Breast epithelium (tissue), 4 donors: ENCODE measurements at regions not wholly inside any gene's neighbourhood (a gene's known extent, or its start where the extent isn't known, plus 50 kb on each side); places are given as distances from the start of the nearest gene placed in this dataset.

Experiments used
- DNase-seq, 2 donors: peaks; one replicate each; pipeline ENCODE4 v3.0.0-alpha.2; 2019; ENCODE audit warnings: low spot score in 2 of 2
- H3K27ac ChIP-seq, 2 donors: fragments of 200-600 bp; sonication (generic) in 1 of 2; one replicate each; pipeline ENCODE4 v1.5.1; 2016 to 2019; ENCODE audit warnings: mild to moderate bottlenecking in 1 of 2
- H3K27me3 ChIP-seq, 2 donors: fragments of 200-600 bp; sonication (generic) in 1 of 2; one replicate each; pipeline versions ENCODE4 v1.5.1 to v1.6.0; 2017 to 2019; ENCODE audit warnings: control low read depth in 1 of 2, mild to moderate bottlenecking in 1 of 2
- H3K36me3 ChIP-seq: fragments of 200-600 bp; one replicate; pipeline ENCODE4 v1.5.1; 2019
- H3K4me1 ChIP-seq, 2 donors: fragments of 200-600 bp; sonication (generic); one replicate each; pipeline ENCODE4 v1.5.1; 2016 to 2019; ENCODE audit warnings: control low read depth in 1 of 2
- H3K4me3 ChIP-seq, 3 donors: fragments of 200-600 bp; sonication (generic); 1 replicate in 2 of 3; 2 replicates in 1 of 3; pipeline ENCODE4 v1.5.1; 2016 to 2019; ENCODE audit warnings: mild to moderate bottlenecking in 3 of 3, moderate library complexity in 2 of 3
- H3K9me3 ChIP-seq, 2 donors: fragments of 200-600 bp; sonication (generic) in 1 of 2; one replicate each; pipeline ENCODE4 v1.5.1; 2016 to 2019; ENCODE audit warnings: control low read depth in 1 of 2
- POLR2A ChIP-seq: fragments of 450-650 bp; IDR thresholded peaks from one replicate; pipeline ENCODE4 v1.6.1; 2016; ENCODE audit warnings: antibody characterized with exemption, mild to moderate bottlenecking, moderate library complexity
- POLR2AphosphoS5 ChIP-seq, 3 donors: sonication (generic); formaldehyde crosslinking; IDR thresholded peaks; one replicate each; pipeline ENCODE4 v1.6.1; 2017; ENCODE audit warnings: antibody characterized with exemption in 3 of 3
- intact Hi-C: fragments of 100-400 bp; cut with DNase I; formaldehyde crosslinking; loops from one replicate; pipeline ENCODE4 v1.15.1; 2023; ENCODE audit warnings: low total_unique reads
- TF ChIP-seq, protein P1 (sequence below), 3 donors: fragments of 450-650 bp; IDR thresholded peaks; one replicate each; pipeline ENCODE4 v1.5.1; 2016 to 2017; ENCODE audit warnings: antibody characterized with exemption in 3 of 3, mild to moderate bottlenecking in 3 of 3, moderate library complexity in 3 of 3

DNA sequence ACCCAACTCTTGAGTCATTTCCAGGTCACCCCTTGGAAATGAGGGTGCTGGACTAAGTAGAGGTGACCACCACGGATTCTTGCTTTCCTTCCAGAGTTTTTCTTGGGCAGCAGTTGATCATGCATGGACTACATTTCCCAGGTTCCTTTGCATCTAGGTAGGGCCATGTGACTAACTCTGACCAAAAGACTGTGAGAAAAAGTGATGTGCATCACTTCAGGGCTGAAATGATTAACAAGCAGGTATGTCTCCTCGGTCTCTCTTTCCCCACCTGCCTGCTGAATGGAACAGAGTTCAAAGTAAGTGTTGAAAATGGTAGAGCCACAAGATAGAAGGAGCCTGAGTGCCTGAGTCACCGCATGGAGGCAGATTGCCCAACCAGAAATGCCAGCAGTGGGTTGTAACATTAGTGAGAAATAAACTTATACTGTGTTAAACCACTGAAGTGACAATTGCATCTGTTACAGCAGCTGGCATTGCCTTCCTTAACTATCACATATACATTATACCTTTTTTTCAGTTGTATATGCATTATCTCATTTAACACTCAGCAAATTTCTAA, 113.5 kb downstream of the MN1 start:
- Histone ChIP-seq H3K4me3 (no peak overlapping the region), H3K4me1 (no peaks in the 10 kb centered on the region), H3K27ac (no peak overlapping the region), H3K36me3 (no peaks in the 10 kb centered on the region), H3K9me3 (no peaks in the 10 kb centered on the region), H3K27me3 (no peaks in the 10 kb centered on the region)
- intact Hi-C loops, result no loop called here
- TF ChIP-seq POLR2A, result no peak
- no peak for TF ChIP-seq POLR2AphosphoS5 (IDR thresholded peaks at IDR 0.05)
- TF ChIP-seq, protein P1, sequence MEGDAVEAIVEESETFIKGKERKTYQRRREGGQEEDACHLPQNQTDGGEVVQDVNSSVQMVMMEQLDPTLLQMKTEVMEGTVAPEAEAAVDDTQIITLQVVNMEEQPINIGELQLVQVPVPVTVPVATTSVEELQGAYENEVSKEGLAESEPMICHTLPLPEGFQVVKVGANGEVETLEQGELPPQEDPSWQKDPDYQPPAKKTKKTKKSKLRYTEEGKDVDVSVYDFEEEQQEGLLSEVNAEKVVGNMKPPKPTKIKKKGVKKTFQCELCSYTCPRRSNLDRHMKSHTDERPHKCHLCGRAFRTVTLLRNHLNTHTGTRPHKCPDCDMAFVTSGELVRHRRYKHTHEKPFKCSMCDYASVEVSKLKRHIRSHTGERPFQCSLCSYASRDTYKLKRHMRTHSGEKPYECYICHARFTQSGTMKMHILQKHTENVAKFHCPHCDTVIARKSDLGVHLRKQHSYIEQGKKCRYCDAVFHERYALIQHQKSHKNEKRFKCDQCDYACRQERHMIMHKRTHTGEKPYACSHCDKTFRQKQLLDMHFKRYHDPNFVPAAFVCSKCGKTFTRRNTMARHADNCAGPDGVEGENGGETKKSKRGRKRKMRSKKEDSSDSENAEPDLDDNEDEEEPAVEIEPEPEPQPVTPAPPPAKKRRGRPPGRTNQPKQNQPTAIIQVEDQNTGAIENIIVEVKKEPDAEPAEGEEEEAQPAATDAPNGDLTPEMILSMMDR (IDR thresholded peaks at IDR 0.05), result no peak
- DNase-seq, result no peak

DNA sequence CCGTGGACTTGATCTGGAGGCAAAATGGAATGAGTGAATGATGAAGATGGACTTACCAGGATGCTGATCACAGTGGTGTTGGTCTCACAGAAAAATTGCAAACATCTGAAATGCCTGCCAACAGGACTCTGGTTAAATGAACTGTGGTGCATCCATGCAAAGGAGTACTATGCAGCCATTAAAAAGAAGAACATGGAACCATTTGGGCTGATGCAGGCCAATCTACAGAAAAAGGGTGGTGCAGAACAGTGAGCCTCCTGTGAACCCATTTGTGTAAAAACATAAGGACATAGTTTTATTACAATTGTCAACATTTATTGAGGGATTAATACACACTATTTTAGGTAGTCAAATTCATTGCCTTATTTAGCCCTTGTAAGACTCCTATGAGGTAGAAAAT, 111.9 kb downstream of the MN1 start:
- H3K27ac ChIP-seq, result no peak overlapping the region
- H3K36me3 ChIP-seq, result no peaks in the 10 kb centered on the region
- TF ChIP-seq POLR2A (no peak), POLR2AphosphoS5 (IDR thresholded peaks at IDR 0.05) (no peak)
- TF ChIP-seq, protein P1 (IDR thresholded peaks at IDR 0.05), result no peak
- no peaks in the 10 kb centered on the region for H3K27me3 ChIP-seq
- no peaks in the 10 kb centered on the region for H3K9me3 ChIP-seq
- intact Hi-C loops, result no loop called here
- DNase-seq, result no peak
- H3K4me3 ChIP-seq, result no peak overlapping the region
- no peaks in the 10 kb centered on the region for H3K4me1 ChIP-seq

GRCh38 chr22:27690599-27690998, 111.0 kb downstream of the MN1 start:
- Histone ChIP-seq H3K4me3 (no peak overlapping the region), H3K36me3 (no peaks in the 10 kb centered on the region), H3K27me3 (no peaks in the 10 kb centered on the region), H3K4me1 (no peaks in the 10 kb centered on the region), H3K27ac (no peak overlapping the region), H3K9me3 (no peaks in the 10 kb centered on the region)
- no peak for TF ChIP-seq POLR2AphosphoS5 (IDR thresholded peaks at IDR 0.05)
- TF ChIP-seq, protein P1 (IDR thresholded peaks at IDR 0.05), result no peak
- no peak for TF ChIP-seq POLR2A
- intact Hi-C loops, result no loop called here
- DNase-seq, result no peak

GRCh38 chr22:27692243-27692642, 109.3 kb downstream of the MN1 start:
- Histone ChIP-seq H3K27ac (no peak overlapping the region), H3K36me3 (no peaks in the 10 kb centered on the region), H3K4me3 (no peak overlapping the region), H3K27me3 (no peaks in the 10 kb centered on the region), H3K9me3 (peaks cover 0 to under 1% of the 10 kb centered on the region in 2 donors), H3K4me1 (no peaks in the 10 kb centered on the region)
- TF ChIP-seq POLR2A (no peak), POLR2AphosphoS5 (IDR thresholded peaks at IDR 0.05) (no peak)
- TF ChIP-seq, protein P1 (IDR thresholded peaks at IDR 0.05), result no peak
- intact Hi-C loops, result no loop called here
- no peak for DNase-seq

GRCh38 chr22:27695925-27696324, 105.6 kb downstream of the MN1 start:
- no peak for DNase-seq
- intact Hi-C loops, result no loop called here
- no peak overlapping the region for H3K4me3 ChIP-seq
- peaks cover 4% of the 10 kb centered on the region in 2 donors for H3K9me3 ChIP-seq
- no peak overlapping the region for H3K27ac ChIP-seq
- TF ChIP-seq, protein P1 (IDR thresholded peaks at IDR 0.05), result no peak
- TF ChIP-seq POLR2A (no peak), POLR2AphosphoS5 (IDR thresholded peaks at IDR 0.05) (no peak)
- no peaks in the 10 kb centered on the region for H3K4me1 ChIP-seq
- H3K27me3 ChIP-seq, result no peaks in the 10 kb centered on the region
- no peaks in the 10 kb centered on the region for H3K36me3 ChIP-seq
